SIG-M5 (cell line): ENCODE measurements at regions not wholly inside any gene's neighbourhood (a gene's known extent, or its start where the extent isn't known, plus 50 kb on each side); places are given as distances from the start of the nearest gene placed in this dataset.
"Not testable (repeated sequence)": the region's sequence is repeated elsewhere in the genome, so short reads cannot be mapped to it uniquely, and the experiment has no call there.

Source experiments
- DNase-seq: peaks from one replicate; lab custom pipeline; 2025; lab: John Stamatoyannopoulos, UW

DNA sequence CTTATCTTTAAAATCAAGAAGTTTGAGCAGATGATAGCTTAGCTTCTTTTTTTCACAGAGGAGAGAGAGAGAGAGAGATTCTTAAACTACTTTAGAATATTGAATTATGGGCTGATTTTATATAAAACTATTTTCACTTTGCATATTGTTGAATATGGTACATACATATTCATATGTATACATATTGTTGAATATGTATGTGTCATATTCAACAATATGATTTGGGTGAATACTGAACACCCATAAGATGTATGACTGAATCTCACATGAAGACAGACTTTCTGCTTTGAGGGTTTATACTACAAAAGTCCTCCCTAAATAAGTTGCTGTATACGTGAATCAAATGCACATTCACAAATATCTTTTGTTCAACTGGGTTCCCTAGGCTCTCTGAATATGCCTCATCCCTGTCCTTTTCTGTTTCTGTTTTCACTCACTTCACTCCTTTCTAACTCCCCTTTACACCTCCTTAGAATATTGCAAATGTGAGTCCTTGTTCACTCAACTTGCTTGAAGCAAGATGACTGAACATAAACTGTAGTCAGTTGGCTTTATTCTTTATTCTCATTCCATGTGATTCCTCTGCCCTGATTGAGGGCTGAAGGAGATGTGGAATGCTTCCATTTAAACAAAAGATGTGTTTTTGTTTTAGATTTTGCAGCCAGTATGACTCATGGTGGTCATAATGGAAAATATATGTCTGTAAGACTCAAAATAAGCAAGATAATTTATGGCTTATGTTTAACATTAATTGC is 225.4 kb upstream of the DAB2 start:
- no peak for DNase-seq

DNA sequence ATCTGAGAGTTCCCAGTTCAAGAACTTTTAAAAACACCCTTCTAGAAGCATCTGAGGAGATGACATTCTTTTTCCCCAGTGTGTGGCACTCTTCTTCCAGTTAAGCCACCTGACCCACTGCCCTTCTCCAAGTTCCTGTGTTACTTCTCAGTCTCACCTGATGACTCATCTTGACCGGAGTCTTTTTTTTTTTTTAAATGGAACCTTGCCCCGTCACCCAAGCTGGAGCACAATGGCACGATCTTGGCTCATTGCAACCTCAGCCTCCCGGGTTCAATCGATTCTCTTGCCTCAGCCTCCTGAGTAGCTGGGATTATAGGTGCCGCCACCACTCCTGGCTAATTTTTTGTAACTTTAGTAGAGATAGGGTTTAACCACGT is 224.1 kb upstream of the DAB2 start:
- no peak for DNase-seq

DNA sequence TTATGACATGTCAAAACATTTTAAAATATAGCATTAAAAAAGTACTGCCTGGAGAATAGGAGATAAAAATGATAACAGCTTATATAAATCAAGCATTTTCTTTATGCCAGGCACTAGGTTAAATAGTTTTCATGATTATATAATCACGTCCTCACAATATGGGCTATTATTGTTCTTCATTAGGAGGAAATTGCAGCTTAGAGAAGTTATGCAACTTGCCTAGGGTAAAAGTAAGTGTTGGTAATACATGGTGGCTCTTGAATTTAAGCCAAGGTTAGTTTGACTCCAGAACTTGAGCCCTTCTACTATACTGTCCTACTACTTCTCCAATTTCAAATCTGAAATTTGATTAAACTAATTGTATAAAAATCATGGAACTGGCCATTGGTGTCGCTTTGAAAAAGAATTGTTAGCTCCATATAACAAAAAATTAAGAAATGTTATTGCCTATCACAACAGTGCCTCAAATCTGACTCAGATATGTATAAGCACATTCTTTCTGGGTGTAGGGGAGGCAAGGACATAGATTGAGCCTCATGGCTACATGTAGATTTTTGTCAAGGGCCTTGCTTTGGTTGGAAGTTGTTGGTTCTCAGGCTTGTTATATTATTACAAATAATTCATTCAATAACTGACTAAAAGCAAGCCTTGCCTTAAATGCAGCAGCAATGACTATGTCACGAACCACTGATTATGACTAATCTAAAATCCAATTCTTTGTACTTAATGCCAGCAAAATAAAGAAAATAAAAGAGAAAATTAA is 223.5 kb upstream of the DAB2 start:
- DNase-seq = no peak

DNA sequence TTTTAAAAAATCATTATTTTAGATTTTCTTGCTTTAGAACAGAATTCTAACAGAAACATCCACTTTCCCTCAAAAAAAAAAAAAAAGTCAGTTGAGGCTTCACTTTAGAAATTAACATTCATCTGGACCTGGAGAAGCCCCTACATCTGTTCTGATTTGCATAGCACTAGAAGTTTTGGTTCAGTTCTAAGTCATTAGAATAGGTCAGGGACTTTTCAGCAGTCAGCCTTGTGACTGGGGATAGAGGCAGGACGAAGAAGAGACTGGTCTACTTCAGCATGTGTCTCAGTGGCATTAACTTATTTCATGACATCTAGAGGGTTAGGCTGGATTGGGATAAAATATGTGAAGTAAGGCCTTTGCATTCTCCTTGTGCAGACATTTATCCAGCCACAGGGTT is 215.8 kb upstream of the DAB2 start:
- DNase-seq = no peak

DNA sequence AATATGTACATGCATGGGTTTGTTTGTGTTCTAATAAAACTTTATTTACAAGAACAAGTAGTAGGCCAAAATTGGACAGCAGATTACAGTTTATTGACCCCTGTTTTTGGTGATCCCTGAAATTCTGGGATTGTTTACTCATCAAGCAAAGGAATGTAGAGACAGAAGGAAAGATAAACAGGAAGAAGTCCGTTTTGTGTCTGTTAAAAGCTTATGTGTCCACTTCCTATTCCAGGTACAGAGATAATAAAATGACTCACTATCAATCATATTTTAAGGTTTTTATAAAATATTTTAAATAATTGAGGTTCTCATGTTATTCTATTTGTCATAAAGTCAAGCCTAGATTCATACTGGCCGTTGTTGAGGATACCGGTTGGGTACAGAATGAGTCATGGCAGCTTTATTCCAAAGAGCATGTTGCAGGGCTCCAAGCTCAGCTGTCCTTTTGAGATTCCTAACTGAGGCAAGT is 214.9 kb upstream of the DAB2 start:
- no peak for DNase-seq

DNA sequence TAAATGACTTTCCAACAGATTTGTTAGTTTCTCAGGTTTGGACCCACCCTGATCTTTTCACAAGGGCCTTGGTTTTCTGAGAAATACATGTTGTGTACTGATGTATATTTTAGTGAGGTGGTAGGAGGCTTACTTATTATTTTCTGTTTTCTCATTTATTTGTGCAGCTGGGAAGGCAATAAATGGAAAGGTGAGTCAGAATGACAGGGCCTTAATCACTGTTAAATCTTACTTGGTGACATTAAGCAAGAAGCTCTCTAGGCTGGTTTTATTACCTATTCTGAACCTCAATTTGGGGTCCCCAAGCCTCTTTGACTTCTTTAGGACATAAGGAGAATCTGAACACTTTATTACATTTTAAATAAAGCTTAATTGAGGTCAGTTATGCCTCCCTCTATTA is 214.0 kb upstream of the DAB2 start:
- DNase-seq = no peak

DNA sequence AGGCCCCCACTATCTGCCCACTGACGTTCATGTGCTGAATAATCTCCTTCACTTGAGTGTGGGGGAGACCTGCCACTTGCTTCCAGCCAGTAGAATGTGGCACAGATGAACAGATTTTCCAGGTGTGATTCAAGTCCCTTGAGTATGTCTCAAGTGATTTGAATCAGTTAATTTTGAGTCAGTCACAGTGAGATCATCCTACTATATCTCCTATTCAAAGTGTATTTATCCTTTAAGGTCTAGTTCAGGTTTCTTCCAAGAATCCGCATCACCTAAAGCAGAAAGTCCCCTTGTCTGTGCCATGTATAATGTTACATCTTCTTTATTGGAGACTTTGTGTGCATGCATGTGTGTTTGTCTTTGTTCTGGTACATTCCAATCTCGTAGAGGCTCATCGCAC is 208.3 kb upstream of the DAB2 start:
- no peak for DNase-seq

DNA sequence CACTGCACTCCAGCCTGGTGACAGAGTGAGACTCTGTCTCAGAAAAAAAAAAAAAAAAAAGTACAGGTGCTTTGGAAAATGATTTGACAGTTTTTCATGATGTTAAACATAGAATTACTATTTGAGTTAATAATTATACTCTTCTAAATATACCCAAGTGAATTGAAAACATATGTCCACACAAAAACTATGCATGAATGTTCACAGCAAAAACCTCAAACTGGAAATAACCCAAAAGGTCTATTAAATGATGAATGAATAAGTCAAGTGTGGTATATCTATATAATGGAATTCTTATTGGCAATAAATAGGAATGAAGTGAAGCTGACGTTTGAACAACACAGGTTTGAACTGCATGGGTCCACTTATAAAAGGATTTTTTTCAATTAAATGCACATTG is 207.2 kb upstream of the DAB2 start:
- no peak for DNase-seq

DNA sequence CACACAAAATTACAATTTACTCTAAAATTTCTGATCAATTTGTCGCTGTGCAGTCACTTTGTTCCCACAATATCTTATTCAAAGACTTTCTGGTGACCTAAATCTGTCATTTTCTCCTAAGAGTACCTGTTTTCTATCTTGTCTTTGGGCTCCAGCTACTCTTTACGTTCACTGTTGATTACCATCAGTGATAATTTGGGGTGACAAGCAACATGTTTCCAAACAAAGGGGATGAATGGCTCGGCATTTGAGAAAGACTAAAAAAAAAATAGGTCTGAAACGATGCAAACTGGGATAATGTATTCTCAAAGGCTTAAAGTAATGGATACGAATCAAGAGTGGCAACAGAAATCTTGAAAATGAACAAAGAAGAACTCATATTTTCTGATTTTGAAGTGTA is 205.2 kb upstream of the DAB2 start:
- DNase-seq = no peak

DNA sequence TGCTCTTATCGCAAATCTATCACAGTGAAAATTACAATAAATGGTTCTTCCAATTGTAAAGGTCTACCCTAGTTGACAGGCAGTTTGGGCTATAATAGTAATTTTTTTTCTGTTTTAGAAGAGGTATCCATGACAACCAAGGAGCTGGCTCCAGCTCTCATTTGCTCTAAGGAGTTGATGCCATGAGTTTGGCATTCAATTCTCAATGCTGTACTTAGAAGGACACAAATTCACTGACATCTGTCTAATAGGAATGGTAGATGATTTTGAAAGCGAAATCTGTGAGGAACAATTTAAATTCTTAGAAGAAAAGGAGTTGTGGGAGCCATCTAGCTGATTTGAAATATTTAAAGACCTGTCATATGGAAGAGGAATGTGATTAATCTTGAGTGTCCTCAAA is 203.6 kb upstream of the DAB2 start:
- no peak for DNase-seq

DNA sequence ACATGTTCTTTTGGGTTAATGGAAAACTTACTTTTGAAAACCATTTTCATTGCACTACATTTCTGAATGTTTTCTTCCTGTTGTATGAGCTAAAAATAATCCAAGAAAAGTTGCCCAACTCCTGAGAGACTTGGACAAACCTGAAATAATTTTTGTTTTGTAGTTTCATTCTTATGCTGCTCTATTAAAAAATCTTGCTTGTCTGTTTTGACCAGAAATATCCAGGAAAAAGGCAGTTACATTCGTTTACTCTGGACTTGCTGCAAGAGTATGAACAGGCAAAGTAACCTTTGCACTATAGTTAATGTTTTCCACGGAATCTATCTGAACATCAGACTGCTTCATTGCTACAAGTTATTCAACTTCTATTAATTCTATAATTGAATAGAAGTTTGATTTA is 200.1 kb upstream of the DAB2 start:
- DNase-seq = no peak

DNA sequence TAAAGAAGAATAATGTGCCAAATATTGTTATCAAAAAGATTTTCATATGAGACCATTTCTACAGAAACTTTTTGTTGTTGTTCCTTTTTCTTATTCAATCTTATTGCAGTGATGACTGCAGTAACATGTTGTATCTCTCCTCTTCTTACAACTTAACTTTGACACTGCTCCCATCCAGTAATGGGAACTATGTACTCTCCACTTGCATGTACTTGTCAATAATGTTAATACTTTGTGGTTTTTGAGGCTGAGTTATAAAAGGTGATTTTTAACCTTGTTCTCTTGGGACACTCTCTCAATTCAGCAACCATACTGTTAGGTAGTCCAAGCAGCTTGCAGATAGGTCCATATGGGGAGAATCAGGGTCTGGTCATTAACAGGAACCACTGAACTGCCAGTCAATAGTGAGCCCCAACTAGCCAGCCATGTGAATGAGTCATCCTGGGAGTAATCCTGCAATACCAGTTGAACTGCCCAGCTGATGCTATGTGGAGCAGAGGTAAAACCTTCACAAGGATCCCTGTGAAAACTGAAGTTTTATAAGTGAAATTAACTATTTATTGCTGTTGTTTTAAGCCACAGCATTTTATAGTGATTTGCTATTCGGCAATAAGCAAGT is 199.6 kb upstream of the DAB2 start:
- no peak for DNase-seq

DNA sequence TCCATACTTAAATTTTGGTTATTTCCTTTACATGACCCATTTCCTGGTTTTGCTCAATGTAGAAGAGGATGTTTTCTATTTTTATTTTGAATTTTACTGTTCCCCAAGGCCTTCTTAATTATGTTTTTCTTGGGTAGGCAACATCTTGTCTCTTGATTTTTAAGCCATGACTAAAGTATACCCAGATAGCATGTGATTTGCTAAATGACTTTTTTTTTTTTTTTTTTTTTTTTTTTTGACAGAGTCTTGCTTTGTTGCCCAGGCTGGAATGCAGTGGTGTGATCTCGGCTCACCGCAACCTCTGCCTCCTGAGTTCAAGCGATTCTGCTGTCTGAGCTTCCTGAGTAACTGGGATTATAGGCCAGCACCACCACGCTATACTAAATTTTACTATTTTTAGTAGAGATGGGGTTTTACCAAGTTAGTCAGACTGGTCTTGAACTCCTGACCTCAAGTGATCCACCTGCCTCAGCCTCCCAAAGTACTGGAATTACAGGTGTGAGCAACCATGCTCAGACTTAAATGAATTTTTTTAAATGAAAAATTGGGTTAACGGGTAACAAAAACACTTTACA is 198.6 kb upstream of the DAB2 start:
- DNase-seq = no peak

DNA sequence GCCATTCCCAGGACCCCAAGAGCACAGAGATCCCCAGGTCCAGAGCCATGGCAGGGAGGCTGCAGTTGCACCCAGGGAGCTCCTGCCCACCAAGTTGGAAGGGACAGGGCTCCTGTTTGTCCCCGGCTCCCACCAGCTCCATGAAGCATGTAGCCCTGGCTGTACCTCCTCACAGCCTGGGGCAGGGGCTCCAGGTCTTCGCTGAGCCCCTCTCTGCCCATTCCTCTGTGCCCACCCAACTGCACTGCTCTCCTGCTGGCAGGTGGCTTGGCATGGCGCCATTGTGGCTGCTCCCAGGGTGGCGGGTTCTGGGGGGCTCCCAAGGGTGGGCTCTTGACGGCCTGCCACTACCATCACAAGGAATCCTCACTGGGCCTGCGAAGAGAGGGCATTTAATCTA is 197.5 kb upstream of the DAB2 start:
- no peak for DNase-seq

DNA sequence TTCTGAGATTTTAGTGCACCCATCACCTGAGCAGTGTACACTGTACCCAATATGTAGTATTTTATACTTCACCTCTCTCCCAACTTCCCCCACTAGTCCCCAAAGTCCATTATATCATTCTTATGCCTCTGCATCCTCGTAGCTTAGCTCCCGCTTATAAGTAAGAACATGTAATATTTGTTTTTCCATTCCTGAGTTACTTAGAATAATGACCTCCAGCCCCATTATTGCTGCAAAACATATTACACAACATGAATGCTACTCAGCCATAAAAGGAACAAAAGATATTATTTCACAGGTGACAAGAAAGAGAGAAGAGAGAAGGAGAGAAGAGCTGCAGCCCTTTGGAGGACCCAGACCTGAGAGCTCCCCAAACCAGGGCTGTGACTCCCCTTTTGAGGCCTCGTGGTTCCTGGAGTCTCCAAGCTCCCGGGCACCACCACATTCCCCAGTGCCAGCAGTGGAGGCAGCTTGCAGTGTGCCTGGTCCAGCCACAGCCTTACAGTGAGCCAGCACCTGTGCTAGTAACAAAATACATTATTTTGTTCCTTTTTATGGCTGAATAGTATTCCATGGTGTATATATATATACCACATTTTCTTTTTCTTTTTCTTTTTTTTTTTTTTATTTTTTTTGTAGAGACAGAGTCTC is 194.5 kb upstream of the DAB2 start:
- no peak for DNase-seq

DNA sequence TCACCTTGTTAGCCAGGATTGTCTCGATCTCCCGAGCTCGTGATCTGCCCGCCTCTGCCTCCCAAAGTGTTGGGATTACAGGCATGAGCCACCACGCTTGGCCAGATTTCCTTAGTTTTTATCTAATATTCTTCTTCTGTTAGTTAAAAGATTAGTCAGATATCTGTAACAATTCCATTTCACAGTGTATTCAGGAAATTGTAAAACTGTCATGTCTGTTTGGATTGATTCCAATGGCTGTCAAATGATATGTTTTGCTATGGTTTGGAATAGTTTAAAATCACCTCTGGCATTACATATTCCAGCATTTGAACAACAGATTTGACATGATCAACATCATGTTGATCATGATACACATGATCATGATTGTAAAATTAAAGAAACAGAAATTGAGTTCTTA is 193.6 kb upstream of the DAB2 start:
- no peak for DNase-seq

DNA sequence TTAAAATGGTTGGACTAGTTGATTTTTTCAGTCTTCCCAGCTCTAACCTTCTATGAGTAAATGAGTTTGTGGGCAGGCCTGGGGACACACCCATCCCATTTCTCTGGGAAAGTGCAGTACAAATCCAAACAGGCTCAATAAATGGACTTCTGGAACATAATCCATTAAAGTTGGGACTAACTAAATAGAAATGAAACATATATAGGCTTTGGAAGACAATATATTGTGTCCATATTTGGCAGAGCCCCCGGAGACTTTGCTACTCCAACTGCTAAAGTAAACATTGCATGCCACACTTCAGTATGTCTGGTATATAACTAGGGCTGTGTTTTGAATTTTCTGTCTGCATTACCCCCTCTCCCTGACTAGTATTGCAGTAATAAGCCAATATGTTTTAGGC is 191.4 kb upstream of the DAB2 start:
- no peak for DNase-seq

DNA sequence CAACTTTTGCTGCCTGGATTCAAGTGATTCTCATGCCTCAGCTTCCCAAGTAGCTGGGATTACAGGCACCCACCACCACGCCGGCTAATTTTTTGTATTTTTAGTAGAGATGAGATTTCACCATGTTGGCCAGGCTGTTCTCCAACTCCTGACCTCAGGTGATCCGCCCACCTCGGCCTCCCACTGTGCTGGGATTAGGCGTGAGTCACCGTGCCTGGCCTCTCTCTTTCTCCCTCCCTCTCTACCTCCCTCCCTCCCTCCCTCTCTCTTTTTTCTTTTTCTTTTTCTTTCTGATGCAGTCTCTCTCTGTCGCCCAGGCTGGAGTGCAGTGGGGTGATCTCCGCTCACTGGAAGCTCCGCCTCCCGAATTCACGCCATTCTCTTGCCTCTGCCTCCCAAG is 186.3 kb upstream of the DAB2 start:
- not testable (repeated sequence) for DNase-seq

DNA sequence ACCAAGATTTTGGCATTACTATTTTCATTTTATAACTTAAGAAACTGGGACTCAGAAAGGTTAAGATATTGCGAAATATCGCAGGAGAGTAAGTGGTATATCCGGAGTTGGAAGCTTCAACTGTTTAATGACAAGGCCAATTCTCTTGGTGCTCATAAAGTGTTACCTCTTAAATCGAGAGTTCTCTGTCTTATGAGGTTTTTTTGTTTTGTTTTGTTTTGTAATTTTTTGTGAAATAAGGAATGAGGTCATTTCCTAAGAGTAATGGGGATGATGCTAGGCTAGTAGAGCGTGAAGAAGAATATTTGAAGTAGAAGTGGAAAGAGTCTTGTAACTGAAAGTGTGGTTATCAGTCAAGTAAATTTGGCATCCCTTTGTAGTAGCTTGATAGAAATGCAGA is 183.2 kb upstream of the DAB2 start:
- no peak for DNase-seq

DNA sequence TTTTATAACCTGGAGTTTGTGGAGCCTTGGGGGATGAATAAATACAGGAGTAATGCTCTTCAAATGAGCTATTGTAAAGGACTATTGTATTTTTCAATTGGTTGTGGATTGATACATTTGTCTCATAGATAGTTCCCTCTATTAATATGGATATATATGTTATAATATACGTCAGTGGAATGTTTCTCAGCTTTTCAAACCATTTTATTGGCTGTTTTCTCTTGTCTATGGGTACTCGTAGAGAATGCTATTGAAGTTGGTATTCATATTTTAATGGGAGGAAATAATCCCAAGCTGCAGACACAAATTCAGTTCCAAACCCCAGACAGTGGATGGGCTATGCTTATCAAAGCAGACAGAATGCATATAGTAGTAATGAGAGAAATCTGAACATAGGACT is 181.8 kb upstream of the DAB2 start:
- DNase-seq = no peak

DNA sequence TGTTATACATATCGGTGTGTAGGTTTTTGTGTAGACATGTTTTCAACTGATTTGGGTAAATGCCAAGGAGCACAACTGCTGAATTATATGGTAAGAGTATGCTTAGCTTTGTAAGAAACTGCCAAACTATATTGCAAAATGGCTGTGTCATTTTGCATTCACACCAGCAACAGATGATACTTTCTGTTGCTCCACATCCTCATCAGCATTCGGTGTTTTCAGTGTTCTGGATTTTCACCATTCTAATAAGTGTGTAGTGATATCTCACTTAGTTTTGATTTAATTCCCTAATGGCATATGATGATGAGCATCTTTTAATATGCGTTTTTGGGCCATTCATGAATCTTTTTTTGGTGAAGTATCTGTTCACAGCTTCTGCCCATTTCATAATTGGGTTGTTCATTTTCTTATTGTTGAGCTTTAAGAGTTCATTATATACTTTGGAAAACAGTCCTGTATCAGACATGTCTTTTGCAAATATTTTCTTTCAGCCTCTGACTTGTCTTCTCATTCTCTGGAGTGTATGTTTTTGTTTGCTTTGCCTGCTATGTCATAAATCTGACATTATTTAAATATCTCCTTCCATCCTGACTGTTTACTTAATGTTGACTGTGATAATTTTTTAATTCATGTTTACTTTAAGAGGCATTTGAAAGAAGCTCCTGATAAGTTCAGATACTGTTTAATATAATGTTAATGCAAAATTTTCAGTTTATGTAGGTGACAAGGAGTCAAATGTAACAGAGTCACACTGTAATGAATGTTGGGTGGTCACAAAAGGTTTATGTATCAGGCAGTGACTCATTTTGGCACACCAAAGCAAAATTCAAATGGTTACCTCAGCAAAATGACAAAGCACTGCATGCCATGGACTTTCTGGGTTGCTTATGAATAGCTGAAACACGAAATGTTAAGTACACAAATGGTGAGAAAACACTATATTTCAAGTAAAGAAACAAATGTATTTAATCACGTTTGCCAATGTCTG is 181.1 kb upstream of the DAB2 start:
- DNase-seq = no peak
